GM21723 (cell line): ENCODE measurements at regions not wholly inside any gene's neighbourhood (a gene's known extent, or its start where the extent isn't known, plus 50 kb on each side); places are given as distances from the start of the nearest gene placed in this dataset.
"Not testable (repeated sequence)": the region's sequence is repeated elsewhere in the genome, so short reads cannot be mapped to it uniquely, and the experiment has no call there.

Source experiments
- ATAC-seq: cut with Tn5 transposase; IDR thresholded peaks from one replicate; pipeline ENCODE4 v1.9.1; 2021; ENCODE audit warnings: mild to moderate bottlenecking, moderate library complexity; ENCODE audit not compliant: unreplicated experiment

GRCh38 chr3:43838009-43838758 lies 147.4 kb downstream of the ABHD5 start:
- no peak for ATAC-seq

- ATAC-seq = no peak
Observed at GRCh38 chr3:43838877-43839276, 148.1 kb downstream of the ABHD5 start.

GRCh38 chr3:43843386-43843785 lies 152.6 kb downstream of the ABHD5 start:
- ATAC-seq = no peak

GRCh38 chr3:43844757-43845156 lies 154.0 kb downstream of the ABHD5 start:
- ATAC-seq = no peak

GRCh38 chr3:43845553-43845952 lies 154.8 kb downstream of the ABHD5 start:
- not testable (repeated sequence) for ATAC-seq

- ATAC-seq = no peak
Observed at GRCh38 chr3:43852066-43852465, 161.3 kb downstream of the ABHD5 start.

- no peak for ATAC-seq
Observed at GRCh38 chr3:43854283-43854682, 163.5 kb downstream of the ABHD5 start.

GRCh38 chr3:43854916-43855315 lies 164.2 kb downstream of the ABHD5 start:
- no peak for ATAC-seq

GRCh38 chr3:43855674-43856299 lies 165.0 kb downstream of the ABHD5 start:
- ATAC-seq = peak; percentile 70

GRCh38 chr3:43856351-43856750 lies 165.6 kb downstream of the ABHD5 start:
- ATAC-seq = no peak

- no peak for ATAC-seq
Observed at GRCh38 chr3:43856761-43857160, 166.0 kb downstream of the ABHD5 start.

GRCh38 chr3:43857361-43858293 lies 166.9 kb downstream of the ABHD5 start:
- no peak for ATAC-seq

- ATAC-seq = no peak
Observed at GRCh38 chr3:43858294-43858701, 167.6 kb downstream of the ABHD5 start.

- ATAC-seq = no peak
Observed at GRCh38 chr3:43859766-43860165, 169.0 kb downstream of the ABHD5 start.

- ATAC-seq = no peak
Observed at GRCh38 chr3:43861635-43862034, 170.9 kb downstream of the ABHD5 start.

GRCh38 chr3:43862470-43862869 lies 171.7 kb downstream of the ABHD5 start:
- ATAC-seq = no peak

GRCh38 chr3:43862992-43863805 lies 172.5 kb downstream of the ABHD5 start:
- ATAC-seq = no peak

GRCh38 chr3:43863966-43864933 lies 173.5 kb downstream of the ABHD5 start:
- no peak for ATAC-seq

- no peak for ATAC-seq
Observed at GRCh38 chr3:43865351-43865750, 174.6 kb downstream of the ABHD5 start.
